ENCODE measurements at regions not wholly inside any gene's neighbourhood (a gene's known extent, or its start where the extent isn't known, plus 50 kb on each side); places are given as distances from the start of the nearest gene placed in this dataset.
"Not testable (repeated sequence)": the region's sequence is repeated elsewhere in the genome, so short reads cannot be mapped to it uniquely, and the experiment has no call there.

DNA sequence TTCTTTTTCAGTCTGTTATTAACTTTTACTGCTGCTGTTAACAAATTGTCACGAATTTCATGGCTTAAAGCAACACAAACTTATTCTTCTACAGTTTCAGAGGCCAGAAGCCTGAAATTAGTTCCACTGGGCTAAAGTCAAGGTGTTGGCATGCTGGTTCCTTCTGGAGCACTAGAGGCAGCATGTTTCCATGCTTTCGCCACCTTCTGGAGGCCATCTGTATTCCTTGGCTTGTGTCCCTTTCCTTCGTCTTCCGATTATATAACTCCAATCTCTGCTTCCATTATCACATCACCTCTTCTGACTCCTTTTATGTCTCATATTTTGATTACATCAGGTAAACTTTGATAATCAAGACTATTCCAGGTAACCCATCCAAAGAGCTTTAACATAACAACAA is 1742.1 kb downstream of the BRINP3 start:
- Histone ChIP-seq H3K27me3 (ENCODE audit: insufficient read depth, low read length) (no peaks in the 10 kb centered on the region), H2AFZ (ENCODE audit: low read length) (no peak overlapping the region), H3K36me3 (ENCODE audit: insufficient read depth, low read length) (no peaks in the 10 kb centered on the region), H3K9me3 (ENCODE audit: low read depth, low read length) (no peaks in the 10 kb centered on the region), H3K4me2 (ENCODE audit: insufficient read depth, low read length) (no peak overlapping the region), H3K27ac (ENCODE audit: low read depth, low read length) (no peak overlapping the region), H3K79me2 (ENCODE audit: insufficient read depth, low read length) (no peaks in the 10 kb centered on the region), H4K20me1 (ENCODE audit: insufficient read depth, low read length) (no peaks in the 10 kb centered on the region), H3K4me1 (ENCODE audit: insufficient read depth, low read length) (no peaks in the 10 kb centered on the region), H3K4me3 (ENCODE audit: insufficient read depth, low read length) (no peak overlapping the region)
- TF ChIP-seq, protein P1, sequence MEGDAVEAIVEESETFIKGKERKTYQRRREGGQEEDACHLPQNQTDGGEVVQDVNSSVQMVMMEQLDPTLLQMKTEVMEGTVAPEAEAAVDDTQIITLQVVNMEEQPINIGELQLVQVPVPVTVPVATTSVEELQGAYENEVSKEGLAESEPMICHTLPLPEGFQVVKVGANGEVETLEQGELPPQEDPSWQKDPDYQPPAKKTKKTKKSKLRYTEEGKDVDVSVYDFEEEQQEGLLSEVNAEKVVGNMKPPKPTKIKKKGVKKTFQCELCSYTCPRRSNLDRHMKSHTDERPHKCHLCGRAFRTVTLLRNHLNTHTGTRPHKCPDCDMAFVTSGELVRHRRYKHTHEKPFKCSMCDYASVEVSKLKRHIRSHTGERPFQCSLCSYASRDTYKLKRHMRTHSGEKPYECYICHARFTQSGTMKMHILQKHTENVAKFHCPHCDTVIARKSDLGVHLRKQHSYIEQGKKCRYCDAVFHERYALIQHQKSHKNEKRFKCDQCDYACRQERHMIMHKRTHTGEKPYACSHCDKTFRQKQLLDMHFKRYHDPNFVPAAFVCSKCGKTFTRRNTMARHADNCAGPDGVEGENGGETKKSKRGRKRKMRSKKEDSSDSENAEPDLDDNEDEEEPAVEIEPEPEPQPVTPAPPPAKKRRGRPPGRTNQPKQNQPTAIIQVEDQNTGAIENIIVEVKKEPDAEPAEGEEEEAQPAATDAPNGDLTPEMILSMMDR (IDR thresholded peaks at IDR 0.05; ENCODE audit: extremely low read depth, low read depth, low read length): no peak
- no peak for DNase-seq (ENCODE audit: insufficient read length, low spot score, missing footprints)

DNA sequence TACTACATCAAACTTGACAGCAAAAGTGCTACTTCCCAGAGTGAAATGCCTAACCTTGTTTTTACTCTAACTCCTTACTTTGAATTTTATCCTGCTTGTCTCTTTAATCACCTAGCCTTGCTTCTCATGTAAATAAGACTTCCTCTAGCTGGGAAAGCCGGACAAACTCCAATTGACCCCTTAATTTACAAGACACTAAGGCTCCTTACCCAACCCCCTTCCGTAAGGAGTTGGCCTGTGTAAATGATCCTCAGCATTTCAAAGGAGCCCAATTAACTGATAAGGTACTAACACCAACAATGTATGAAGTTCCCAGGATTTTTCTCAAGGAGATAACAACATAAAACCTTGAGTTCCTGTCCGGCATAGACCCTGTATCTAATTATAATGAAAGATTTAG is 1728.4 kb downstream of the BRINP3 start:
- H3K4me1 ChIP-seq (ENCODE audit: insufficient read depth, low read length); H3K9me3 ChIP-seq (ENCODE audit: low read depth, low read length); H3K27ac ChIP-seq (ENCODE audit: low read depth, low read length); H4K20me1 ChIP-seq (ENCODE audit: insufficient read depth, low read length); DNase-seq (ENCODE audit: insufficient read length, low spot score, missing footprints); H3K27me3 ChIP-seq (ENCODE audit: insufficient read depth, low read length); H3K79me2 ChIP-seq (ENCODE audit: insufficient read depth, low read length); H3K4me3 ChIP-seq (ENCODE audit: insufficient read depth, low read length); H3K4me2 ChIP-seq (ENCODE audit: insufficient read depth, low read length); H2AFZ ChIP-seq (ENCODE audit: low read length); H3K36me3 ChIP-seq (ENCODE audit: insufficient read depth, low read length): not testable (repeated sequence)

DNA sequence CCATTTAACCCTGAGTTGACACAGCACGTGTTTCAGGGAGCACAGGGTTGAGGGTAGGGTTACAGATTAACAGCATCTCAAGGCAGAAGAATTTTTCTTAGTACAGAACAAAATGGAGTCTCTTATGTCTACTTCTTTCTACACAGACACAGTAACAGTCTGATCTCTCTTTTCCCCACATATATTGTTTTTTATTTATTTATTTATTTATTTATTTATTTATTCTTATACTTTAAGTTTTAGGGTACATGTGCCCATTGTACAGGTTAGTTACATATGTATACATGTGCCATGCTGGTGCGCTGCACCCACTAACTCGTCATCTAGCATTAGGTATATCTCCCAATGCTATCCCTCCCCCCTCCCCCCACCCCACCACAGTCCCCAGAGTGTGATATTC is 1725.6 kb downstream of the BRINP3 start:
- not testable (repeated sequence) for H3K27ac ChIP-seq (ENCODE audit: low read depth, low read length); DNase-seq (ENCODE audit: insufficient read length, low spot score, missing footprints); H3K4me1 ChIP-seq (ENCODE audit: insufficient read depth, low read length); H2AFZ ChIP-seq (ENCODE audit: low read length); H3K36me3 ChIP-seq (ENCODE audit: insufficient read depth, low read length); H3K9me3 ChIP-seq (ENCODE audit: low read depth, low read length); H3K4me2 ChIP-seq (ENCODE audit: insufficient read depth, low read length); H3K4me3 ChIP-seq (ENCODE audit: insufficient read depth, low read length); H3K27me3 ChIP-seq (ENCODE audit: insufficient read depth, low read length); H4K20me1 ChIP-seq (ENCODE audit: insufficient read depth, low read length); H3K79me2 ChIP-seq (ENCODE audit: insufficient read depth, low read length)

DNA sequence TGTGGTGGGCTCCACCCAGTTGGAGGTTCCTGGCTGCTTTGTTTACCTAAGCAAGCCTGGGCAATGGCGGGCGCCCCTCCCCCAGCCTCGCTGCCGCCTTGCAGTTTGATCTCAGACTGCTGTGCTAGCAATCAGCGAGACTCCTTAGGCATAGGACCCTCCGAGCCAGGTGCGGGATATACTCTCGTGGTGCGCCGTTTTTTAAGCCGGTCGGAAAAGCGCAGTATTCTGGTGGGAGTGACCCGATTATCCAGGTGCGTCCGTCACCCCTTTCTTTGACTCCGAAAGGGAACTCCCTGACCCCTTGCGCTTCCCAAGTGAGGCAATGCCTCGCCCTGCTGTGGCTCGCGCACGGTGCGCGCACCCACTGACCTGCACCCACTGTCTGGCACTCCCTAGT is 1719.9 kb downstream of the BRINP3 start:
- not testable (repeated sequence) for H3K9me3 ChIP-seq (ENCODE audit: low read depth, low read length); H3K79me2 ChIP-seq (ENCODE audit: insufficient read depth, low read length); DNase-seq (ENCODE audit: insufficient read length, low spot score, missing footprints); H4K20me1 ChIP-seq (ENCODE audit: insufficient read depth, low read length); H3K4me1 ChIP-seq (ENCODE audit: insufficient read depth, low read length); H3K4me2 ChIP-seq (ENCODE audit: insufficient read depth, low read length); H3K36me3 ChIP-seq (ENCODE audit: insufficient read depth, low read length); H3K27ac ChIP-seq (ENCODE audit: low read depth, low read length); H3K27me3 ChIP-seq (ENCODE audit: insufficient read depth, low read length); H2AFZ ChIP-seq (ENCODE audit: low read length); H3K4me3 ChIP-seq (ENCODE audit: insufficient read depth, low read length)

DNA sequence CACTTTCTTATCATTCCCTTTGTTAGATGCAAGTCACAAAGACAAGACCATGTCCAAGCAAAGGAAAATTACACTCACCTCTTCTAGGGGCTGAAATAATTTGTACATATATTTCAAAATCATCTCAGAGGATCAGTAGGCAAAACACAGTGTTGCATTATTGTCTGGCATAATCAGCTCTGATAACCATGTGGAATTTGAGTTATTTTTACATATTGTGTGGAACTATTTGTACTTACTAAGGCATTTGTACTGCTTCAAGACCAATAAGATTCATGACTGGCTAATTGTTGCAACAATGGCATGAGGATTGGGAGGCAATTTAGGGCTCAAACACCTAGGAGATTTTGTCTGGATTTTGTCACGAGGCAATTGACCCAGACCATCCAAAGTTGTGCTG is 1716.4 kb downstream of the BRINP3 start:
- Histone ChIP-seq H3K79me2 (ENCODE audit: insufficient read depth, low read length) (no peaks in the 10 kb centered on the region), H3K4me1 (ENCODE audit: insufficient read depth, low read length) (no peaks in the 10 kb centered on the region), H3K27me3 (ENCODE audit: insufficient read depth, low read length) (no peaks in the 10 kb centered on the region), H3K4me2 (ENCODE audit: insufficient read depth, low read length) (no peak overlapping the region), H2AFZ (ENCODE audit: low read length) (no peak overlapping the region), H3K36me3 (ENCODE audit: insufficient read depth, low read length) (no peaks in the 10 kb centered on the region), H3K27ac (ENCODE audit: low read depth, low read length) (no peak overlapping the region), H3K9me3 (ENCODE audit: low read depth, low read length) (no peaks in the 10 kb centered on the region), H3K4me3 (ENCODE audit: insufficient read depth, low read length) (no peak overlapping the region), H4K20me1 (ENCODE audit: insufficient read depth, low read length) (no peaks in the 10 kb centered on the region)
- DNase-seq (ENCODE audit: insufficient read length, low spot score, missing footprints): no peak
- TF ChIP-seq, protein P1 (IDR thresholded peaks at IDR 0.05; ENCODE audit: extremely low read depth, low read depth, low read length): no peak
